GM19397 (cell line): ENCODE measurements at regions not wholly inside any gene's neighbourhood (a gene's known extent, or its start where the extent isn't known, plus 50 kb on each side); places are given as distances from the start of the nearest gene placed in this dataset.
"Not testable (repeated sequence)": the region's sequence is repeated elsewhere in the genome, so short reads cannot be mapped to it uniquely, and the experiment has no call there.

Experiments used
- ATAC-seq: cut with Tn5 transposase; IDR thresholded peaks from one replicate; pipeline ENCODE4 v1.9.1; 2021; ENCODE audit warnings: mild to moderate bottlenecking, moderate library complexity; ENCODE audit not compliant: unreplicated experiment

DNA sequence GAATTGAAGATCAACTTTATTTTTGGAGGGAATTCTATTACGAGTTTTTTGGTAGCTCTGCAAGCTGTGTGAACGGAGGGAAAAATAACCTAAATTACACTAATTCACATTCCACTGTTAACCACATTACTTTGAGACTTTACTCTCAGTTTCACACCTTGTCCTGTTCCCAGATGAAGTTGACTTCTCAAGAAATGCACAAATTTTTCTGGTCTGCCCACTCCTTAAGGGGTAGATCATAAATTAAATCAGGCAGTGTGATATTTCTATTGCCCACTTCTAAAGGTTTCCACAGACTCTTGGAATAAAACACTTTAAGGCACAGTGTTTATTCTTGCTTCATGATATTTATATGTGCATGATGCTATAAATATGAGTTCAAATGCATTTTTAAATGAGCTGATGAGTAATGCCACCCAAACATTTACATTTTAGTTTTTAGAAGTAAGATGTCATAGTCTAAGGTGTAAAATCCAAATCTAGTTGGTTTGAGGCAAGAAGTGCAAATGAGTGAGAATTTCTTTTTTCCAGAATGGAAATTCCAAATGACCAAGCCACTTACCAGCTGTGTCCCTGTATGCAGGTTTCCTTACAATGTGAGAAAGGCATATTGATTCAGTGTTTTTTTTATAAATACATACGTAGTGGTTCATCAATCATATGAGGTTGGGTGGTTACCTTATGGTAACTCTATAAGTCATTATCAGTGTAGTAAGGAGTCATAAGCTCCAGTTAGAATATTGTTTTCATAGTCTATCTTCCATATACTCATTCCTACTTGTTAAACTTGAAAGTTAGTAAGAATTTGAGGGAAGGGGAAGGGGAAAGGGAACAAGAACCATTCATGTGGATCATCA lies 437.7 kb upstream of the MEF2C start:
- no peak for ATAC-seq

- ATAC-seq = not testable (repeated sequence)
These were observed 434.9 kb upstream of the MEF2C start for GRCh38 chr5:89317838-89318237.

DNA sequence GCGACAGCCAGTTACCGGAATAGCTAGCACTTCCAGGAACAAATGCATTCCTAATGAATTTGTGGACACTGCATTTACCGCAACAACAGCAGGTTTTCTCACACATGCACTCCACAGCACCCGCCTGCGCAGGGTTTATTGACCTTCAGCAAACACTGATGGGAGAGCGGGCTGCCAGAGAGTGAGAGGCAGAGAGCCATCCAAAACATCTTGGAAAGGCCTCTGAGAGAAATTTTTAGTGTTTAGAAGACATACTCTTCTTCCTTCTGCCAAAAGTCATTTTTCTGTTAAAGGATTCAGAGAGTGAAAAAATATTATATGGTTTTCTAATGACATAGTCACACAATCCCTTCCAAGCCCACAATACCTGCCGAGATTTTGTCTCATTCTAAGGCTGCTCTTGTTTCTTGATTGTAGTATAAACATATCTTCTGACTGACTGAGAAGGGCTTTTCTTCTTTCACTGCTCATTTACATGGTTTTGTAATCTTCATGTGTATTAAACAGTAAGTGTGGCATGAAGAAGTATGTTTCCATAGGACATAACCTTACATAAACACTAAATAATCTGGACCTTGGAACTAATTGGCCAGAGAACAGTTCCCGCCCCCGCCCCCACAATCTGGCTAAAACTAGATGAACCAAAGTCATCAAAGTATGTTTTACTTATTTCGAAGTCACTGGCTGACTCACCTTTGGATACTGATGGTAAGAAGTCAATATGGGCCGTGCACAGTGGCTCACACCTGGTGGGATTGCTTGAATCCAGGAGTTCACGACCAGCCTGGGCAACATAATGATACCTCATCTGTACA lies 432.5 kb upstream of the MEF2C start:
- no peak for ATAC-seq

- peak; percentile 95 for ATAC-seq
These were observed 431.0 kb upstream of the MEF2C start for GRCh38 chr5:89313804-89314588.

DNA sequence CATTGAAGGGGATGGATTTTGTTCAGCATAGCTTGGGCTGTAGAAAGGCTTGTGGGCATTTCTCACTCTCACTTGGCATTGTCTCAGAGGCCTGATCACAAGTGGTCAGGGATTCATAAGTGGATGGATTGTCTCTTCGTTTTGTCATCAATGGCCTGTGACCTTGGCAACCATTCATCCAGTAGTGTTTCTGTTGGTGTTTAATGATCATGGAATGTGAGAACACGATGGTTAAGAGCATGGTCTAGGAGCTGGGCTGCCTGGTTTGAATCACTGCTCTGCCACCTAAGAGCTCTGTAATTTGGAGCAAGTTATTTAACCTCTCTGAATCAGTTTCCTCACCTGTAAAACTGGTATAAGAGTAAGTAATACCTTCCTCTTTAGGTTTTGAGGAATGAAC lies 430.1 kb upstream of the MEF2C start:
- no peak for ATAC-seq

- no peak for ATAC-seq
These were observed 426.3 kb upstream of the MEF2C start for GRCh38 chr5:89309268-89309667.

DNA sequence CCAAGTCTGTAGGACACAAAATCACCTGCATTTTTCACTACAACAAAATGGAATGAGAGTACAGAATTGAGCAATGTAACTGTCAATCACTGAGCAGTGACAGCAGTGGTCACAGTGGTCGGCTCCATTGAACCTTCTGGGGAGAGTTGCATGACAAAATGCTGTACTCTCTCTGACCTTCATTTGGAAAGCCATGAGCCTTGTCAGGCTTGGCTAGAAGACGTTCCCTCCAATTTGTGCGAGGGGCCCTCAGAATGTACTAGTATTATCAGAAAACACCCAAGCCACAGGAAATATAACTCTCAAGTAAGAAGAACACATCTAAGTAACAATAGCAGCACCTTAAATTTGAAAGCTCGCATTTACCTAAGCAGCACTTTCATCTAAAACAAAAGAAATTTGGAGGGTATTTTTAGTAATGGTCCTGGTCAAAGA lies 425.6 kb upstream of the MEF2C start:
- peak; percentile 95 for ATAC-seq

DNA sequence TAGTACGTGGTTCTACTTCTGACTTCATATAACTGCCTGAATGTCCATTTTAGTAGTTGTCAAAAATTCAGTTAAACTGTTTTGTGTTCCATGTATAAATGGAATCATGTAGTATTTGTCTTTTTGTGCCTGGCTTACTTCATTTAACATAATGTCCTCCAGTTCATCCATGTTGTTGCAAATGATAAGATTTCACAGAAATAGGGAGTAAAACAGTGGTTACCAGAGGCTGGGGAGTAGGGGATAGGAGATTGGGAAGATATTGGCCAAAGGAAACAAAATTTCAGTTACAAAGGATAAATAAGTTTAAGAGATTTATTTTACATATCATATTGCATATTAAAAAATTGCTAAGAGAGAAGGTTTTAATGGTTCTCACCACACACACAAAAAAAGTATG lies 425.0 kb upstream of the MEF2C start:
- no peak for ATAC-seq

GRCh38 chr5:89307141-89307540 lies 424.2 kb upstream of the MEF2C start:
- not testable (repeated sequence) for ATAC-seq

DNA sequence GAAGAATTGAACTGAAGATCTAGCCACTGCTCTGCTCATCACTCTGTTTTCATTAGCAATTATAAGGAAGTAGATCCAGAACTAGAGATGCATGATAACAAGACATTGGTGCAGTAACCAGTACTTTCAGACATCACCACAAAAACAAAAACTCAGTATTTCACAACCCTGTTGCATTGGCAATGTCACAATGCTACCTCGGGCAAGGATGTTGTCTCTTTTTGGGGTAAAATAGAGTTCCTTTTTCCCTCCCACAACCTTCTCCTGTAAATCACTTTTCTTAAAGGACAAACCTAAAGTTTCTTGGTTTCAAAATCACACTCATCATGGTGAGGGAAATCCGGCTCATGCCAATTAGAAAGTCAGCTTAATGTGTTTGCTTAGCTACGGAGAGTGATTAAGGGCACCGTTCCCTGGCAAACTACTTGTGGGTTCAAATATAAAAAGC lies 420.1 kb upstream of the MEF2C start:
- ATAC-seq = peak; percentile 37

DNA sequence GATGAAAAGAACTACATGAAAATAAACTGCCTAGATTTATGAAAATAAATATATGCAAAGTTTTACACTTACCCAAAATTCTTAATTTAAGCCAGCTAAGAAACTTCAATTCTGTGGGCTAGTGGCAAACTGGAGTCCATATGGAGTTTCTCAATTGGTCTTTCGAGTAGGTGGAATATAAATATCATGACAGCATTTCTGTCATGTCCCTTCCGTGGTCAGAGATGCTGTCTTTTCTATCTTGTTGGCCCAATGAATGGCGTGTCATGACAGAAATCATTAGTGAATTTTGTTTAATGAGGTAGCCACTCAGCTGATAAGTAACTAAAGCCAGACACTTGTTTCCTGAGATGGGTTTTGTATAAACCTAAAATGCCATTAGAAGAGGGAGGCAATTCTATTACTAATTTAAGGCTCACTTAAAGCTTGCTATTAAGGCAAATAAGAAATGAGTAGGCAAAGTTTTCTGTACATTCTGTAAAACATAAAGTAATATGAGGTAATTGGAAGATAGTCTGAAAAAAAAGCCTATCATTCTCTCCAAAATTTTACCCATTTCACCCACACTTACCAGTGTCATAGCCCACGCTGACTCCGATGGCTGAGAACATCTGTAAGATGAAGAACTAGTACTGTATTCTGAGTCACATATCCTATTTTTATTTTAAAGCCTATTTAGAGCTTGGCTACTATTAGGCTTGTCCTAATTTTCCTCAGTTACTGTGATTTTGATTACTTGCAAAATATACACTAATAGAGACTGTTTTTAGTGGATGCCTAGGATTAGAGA lies 419.3 kb upstream of the MEF2C start:
- ATAC-seq = peak; percentile 28

DNA sequence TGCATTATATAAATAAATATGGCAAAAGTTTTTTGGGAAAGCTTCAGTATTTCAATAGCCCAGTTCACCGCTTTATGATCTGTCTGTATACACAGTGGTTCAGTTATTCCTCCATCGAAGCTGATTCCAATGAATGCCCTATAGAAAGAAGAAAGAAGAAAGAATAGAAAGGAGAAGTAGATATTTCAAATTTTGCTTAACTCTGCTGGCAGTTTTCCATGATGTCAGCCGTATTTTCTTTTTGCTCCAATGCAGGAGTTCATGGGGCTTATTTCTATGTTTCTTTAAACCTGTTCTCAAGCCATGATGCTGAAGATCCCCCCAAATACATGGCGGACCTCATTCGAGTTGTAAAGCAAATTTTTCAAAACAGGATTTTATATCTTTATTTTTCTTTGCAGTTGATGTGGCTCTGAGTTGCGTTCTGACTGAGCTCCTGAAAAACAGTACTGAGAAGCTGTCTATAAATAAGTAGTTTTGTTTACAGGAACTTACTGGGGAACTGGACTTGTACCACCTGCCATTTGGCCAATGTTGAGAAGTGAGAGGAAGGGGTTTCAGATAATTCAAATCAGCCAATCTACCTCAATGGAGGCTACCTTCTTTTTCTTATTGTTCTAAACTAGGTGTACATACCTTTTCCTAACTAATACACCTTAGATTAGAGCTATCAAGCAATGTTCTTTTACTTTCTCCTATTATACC lies 418.5 kb upstream of the MEF2C start:
- peak; percentile 74 for ATAC-seq

GRCh38 chr5:89300426-89300970 lies 417.5 kb upstream of the MEF2C start:
- ATAC-seq = no peak

GRCh38 chr5:89299998-89300397 lies 417.0 kb upstream of the MEF2C start:
- ATAC-seq = no peak

- no peak for ATAC-seq
These were observed 414.1 kb upstream of the MEF2C start for GRCh38 chr5:89297066-89297465.

- ATAC-seq = no peak
These were observed 410.8 kb upstream of the MEF2C start for GRCh38 chr5:89293810-89294209.

GRCh38 chr5:89292487-89292886 lies 409.5 kb upstream of the MEF2C start:
- no peak for ATAC-seq

DNA sequence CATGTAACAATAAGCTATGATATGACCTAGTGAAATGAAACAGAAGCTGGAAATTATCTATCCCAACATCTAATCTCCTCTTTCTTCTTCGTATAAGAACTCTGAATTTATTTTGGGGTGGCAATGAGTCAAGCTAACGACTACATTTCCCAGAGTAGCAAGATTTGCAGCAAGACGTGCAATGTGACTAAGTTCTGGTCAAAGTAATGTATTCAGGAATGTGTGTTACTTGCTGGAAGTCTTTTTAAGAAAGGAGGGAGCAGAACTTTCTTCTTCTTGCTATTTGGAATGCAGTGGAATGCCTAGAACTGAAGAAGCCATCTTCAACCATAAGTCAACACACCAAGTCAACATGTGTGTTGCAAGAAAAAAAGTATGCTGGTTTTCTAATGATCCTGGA lies 406.6 kb upstream of the MEF2C start:
- ATAC-seq = no peak

DNA sequence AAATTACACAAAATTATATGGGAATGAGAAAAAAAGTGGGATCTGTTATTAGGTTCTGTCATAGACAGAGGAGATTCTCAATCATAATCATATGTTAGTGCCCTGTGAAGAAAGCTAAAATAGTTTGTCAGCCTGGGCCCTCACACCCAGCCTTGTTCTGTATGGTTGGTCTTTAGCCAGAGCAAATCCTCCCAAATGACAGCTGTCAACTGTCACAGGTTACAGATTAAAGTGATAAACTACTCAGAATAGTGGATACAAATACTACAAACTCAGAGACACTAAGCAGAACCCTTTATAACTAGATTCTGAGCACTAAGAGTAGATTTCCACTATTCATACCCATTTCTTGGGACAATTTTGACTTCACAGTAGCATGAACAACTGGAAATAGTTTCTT lies 405.0 kb upstream of the MEF2C start:
- ATAC-seq = no peak
